GM20431 (cell line): ENCODE measurements at regions not wholly inside any gene's neighbourhood (a gene's known extent, or its start where the extent isn't known, plus 50 kb on each side); places are given as distances from the start of the nearest gene placed in this dataset.

Source experiments
- in situ Hi-C: fragments of 300-500 bp; cut with MseI, MboI; formaldehyde crosslinking; loops from one replicate; pipeline ENCODE4 v1.15.0; 2020; ENCODE audit warnings: low sequenced_read_pairs; ENCODE audit not compliant: unreplicated experiment

DNA sequence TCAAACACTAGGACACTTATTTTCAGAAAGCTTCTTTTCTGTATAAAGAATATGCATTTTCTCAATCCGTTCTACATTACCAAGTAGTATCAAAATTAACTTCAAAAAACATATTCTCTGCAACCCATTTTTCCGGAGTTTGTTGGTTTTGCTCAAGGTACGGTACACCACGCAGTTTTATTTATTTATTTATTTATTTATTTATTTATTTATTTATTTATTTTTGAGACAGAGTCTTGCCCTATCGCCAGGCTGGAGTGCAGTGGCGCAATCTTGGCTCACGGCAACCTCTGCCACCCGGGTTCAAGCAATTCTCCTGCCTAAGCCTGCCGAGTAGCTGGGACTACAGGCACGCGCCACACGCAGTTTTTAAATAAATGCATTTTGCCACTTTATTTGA is 900.3 kb downstream of the CBLN2 start:
- in situ Hi-C loops: no loop called here

GRCh38 chr18:71630696-71631095 is 913.4 kb downstream of the CBLN2 start:
- in situ Hi-C loops: no loop called here

GRCh38 chr18:71625556-71626090 is 918.5 kb downstream of the CBLN2 start:
- in situ Hi-C loops: no loop called here

GRCh38 chr18:71598374-71598773 is 945.8 kb downstream of the CBLN2 start:
- in situ Hi-C loops: no loop called here

DNA sequence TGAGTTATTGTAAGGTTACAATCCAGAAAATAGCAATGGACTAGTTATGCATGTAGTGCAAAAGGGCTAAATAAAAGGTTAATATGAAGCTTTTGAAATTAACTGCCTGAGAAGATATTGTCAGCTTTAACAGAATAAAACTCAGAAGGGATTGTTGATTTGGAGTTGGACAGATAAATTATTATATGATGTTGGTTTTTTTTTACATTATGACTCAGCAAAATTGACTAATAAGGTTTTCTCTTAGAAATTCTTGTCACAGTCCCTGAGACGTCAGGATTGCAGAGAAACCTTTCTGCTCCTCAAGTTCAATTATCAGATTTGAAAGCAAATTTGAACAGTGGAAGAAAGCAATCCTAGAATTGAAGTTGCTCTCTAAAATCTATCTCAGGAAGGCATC is 946.9 kb downstream of the CBLN2 start:
- in situ Hi-C loops: no loop called here

DNA sequence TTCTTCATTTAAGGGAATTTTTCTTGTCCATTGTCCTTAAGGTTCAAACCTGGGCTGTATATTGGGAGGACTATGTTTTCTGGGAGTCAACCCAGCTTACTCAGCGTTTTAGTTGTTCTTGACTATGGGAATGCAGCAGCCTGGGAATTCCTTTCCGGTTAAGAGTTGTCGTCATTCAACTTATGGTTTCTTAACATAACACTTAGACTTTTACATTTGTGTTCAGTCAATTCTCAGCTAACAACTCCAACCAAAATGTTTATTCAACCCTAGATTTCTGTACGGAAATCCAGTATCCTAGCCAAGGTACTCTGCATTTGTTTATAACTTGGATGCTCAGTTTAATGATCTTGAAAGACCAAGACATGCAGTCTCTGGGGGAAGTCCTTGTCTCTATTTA is 960.9 kb downstream of the CBLN2 start:
- in situ Hi-C loops: no loop called here

DNA sequence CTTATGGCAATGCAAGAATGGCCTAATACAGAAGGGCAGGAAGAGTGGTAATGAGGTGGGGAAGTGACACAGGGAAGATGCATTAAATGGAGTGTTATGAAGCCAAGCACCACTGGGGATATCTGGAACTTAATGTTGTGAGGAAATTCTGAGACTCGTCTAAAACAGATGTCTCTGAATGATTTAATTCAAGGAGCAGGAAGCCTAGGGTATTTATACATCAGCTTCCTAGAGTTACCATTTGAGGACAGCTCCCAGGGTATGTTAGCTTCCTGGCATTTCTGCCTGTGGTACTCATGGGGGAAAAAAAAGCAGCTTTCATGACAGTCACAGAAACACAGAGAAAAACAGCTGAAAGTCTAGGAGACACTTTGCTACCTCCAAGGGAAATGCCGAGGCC is 989.5 kb downstream of the CBLN2 start:
- in situ Hi-C loops: no loop called here

GRCh38 chr18:71541643-71542042 is 1002.5 kb downstream of the CBLN2 start:
- in situ Hi-C loops: no loop called here

DNA sequence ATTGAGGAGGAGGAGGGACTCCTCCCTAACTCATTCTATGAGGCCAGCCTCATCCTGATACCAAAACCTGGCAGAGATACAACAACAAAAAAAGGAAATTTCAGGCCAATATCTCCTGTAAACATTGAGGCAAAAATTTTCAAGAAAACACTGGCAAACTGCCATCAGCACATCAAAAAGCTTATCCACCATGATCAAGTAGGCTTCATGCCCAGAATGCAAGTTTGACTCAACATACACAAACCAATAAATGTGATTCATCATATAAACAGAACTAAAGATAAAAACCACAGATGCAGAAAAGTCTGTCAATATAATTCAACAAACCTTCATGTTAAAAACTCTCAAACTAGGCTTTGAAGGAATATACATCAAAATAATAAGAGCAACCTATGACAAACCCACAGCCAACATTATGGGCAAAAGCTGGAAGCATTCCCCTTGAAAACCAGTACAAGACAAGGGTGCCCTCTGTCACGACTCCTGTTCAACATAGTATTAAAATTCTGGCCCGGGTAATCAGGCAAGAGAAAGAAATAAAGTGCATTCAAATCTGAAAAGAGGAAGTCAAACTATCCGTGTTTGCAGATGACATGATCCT is 1014.3 kb downstream of the CBLN2 start:
- in situ Hi-C loops: no loop called here

GRCh38 chr18:71523483-71524435 is 1020.4 kb downstream of the CBLN2 start:
- in situ Hi-C loops: no loop called here

GRCh38 chr18:71505526-71505925 is 1038.6 kb downstream of the CBLN2 start:
- in situ Hi-C loops: no loop called here

GRCh38 chr18:71503222-71503621 is 1040.9 kb downstream of the CBLN2 start:
- in situ Hi-C loops: no loop called here

GRCh38 chr18:71485611-71486010 is 1058.5 kb downstream of the CBLN2 start:
- in situ Hi-C loops: no loop called here

DNA sequence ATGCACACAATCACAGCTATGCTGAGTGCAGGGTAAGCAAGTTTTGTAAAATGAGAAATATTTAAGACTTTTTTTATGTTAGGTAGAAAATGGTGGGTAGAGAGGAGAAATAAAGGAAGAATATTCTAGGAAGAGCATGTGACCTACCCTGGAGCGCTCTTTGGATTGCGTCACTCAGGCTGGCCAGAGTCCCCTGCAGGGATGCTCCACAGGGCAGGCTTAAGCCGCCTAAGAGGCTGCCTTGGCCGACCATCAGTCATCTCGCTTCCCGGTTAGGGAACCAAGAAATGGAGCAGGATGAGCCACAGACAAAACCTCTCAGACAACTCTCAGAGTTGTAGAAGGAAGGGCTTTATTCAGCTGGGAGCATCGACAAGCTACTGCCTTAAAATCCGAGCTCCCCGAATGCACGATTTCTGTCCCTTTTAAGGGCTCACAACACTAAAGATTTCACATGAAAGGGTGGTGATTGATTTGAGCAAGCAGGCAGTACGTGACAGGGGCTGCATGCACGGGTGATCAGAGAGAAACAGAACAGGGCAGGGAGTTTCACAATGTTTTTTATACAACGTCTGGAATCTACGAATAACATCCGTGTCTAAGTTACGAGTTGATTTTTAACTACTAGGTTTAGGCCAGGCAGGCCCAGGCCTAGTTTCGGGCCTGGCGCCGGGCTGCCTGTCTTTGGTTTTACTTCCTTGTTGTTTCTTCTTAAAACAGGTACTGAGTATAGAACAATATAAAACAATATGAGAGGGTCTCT is 1072.0 kb downstream of the CBLN2 start:
- in situ Hi-C loops: no loop called here

DNA sequence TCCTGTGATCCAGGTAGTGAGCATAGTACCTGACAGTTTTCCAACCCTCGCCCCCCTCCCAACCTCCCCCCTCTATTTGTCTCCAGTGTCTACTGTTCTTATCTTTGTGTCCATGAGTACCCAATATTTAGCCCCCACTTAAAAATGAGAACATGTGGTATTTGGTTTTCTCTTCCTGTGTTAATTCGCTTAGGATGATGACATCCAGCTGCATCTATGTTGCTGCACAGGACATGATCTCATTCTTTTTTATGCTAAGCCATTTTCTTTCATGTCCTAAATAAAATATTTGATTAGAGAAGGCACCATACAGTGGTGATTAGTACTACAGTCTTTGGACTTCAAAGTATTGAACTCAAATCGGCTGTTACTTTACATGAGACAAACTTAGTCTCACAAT is 1087.9 kb downstream of the CBLN2 start:
- in situ Hi-C loops: no loop called here

- in situ Hi-C loops: no loop called here
Observed at GRCh38 chr18:71450257-71450656, 1093.9 kb downstream of the CBLN2 start.

- in situ Hi-C loops: no loop called here
Observed at GRCh38 chr18:71443706-71444480, 1100.2 kb downstream of the CBLN2 start.

GRCh38 chr18:71442731-71443141 is 1101.4 kb downstream of the CBLN2 start:
- in situ Hi-C loops: no loop called here

DNA sequence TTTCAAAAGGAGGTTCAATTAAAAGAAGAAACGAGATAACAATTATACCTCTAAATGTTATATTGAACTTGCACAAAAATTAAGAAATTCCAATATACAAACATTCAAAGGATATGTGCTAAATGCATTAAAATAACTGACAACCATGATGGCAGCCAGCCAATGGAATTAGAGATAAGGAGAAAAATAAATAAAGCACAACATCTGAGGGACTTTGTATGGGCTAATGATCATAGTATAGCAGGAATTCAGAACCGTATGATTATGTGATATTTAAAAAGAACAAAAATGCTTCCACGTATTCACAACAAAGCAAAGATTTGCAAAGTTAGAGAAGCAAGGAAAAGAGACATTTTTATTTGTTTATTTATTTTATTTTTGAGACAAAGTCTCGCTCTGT is 1103.0 kb downstream of the CBLN2 start:
- in situ Hi-C loops: no loop called here

DNA sequence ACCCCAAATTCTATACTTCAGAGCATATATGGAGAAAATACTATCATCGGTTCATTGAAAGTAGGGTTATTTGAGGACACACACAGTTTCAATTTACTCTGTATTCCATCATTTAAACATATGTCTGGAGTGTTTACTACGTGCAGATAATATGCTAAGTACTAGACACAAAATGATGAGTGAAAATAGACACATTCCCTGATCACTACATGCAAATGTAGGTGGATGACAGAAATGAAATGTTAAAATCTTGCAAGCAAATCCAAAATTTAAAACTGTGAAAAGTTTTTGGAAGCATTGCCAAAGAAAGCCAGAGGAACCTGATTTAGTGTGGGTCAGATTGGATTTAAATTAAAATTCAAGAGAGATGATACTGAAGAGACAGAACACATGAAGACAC is 1106.6 kb downstream of the CBLN2 start:
- in situ Hi-C loops: no loop called here
